ENCODE measurements at regions not wholly inside any gene's neighbourhood (a gene's known extent, or its start where the extent isn't known, plus 50 kb on each side); places are given as distances from the start of the nearest gene placed in this dataset.

DNA sequence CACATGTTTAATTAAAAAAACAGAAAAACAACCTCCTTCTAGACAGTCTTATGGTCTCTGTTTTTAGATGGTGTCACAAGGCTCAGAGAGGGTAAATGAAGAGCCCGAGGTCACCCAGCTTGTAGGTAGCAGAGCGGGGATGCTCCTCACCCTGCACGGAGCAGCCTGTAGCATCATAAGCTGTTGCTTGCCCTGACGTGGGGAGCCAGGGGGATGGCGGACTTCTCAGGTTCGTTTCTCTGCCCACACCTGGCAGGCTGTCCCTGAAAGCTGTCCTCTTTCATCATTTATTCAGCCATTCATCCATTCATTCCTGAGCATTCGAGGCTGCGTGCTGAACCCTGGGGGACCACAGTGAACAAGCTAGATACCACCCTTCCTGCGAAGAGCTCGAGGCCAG is 75.7 kb upstream of the KSR1 start:
- Histone ChIP-seq H3K36me3 (ENCODE audit: insufficient read depth in 1 of 2, low read depth in 1 of 2) (no peaks in the 10 kb centered on the region), H3K27me3 (ENCODE audit: insufficient read depth in 3 of 3, low read length in 2 of 3) (peaks cover 0 to 2% (median 0%) of the 10 kb centered on the region in 3 donors), H3K4me3 (peak overlapping the region; percentile 34), H3K9me3 (no peaks in the 10 kb centered on the region), H3K27ac (no peak overlapping the region), H3K4me1 (peaks cover 11% of the 10 kb centered on the region)
- WGBS, 3 donors, result 54 to 70% (median 65%) methylated on average over 10 of the region's 10 CpGs
- DNase-seq (no peak), ATAC-seq (no peak)
- TF ChIP-seq, protein P1, sequence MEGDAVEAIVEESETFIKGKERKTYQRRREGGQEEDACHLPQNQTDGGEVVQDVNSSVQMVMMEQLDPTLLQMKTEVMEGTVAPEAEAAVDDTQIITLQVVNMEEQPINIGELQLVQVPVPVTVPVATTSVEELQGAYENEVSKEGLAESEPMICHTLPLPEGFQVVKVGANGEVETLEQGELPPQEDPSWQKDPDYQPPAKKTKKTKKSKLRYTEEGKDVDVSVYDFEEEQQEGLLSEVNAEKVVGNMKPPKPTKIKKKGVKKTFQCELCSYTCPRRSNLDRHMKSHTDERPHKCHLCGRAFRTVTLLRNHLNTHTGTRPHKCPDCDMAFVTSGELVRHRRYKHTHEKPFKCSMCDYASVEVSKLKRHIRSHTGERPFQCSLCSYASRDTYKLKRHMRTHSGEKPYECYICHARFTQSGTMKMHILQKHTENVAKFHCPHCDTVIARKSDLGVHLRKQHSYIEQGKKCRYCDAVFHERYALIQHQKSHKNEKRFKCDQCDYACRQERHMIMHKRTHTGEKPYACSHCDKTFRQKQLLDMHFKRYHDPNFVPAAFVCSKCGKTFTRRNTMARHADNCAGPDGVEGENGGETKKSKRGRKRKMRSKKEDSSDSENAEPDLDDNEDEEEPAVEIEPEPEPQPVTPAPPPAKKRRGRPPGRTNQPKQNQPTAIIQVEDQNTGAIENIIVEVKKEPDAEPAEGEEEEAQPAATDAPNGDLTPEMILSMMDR (IDR thresholded peaks at IDR 0.05), result no peak
- intact Hi-C loops (cut with DNase I), result no loop called here

DNA sequence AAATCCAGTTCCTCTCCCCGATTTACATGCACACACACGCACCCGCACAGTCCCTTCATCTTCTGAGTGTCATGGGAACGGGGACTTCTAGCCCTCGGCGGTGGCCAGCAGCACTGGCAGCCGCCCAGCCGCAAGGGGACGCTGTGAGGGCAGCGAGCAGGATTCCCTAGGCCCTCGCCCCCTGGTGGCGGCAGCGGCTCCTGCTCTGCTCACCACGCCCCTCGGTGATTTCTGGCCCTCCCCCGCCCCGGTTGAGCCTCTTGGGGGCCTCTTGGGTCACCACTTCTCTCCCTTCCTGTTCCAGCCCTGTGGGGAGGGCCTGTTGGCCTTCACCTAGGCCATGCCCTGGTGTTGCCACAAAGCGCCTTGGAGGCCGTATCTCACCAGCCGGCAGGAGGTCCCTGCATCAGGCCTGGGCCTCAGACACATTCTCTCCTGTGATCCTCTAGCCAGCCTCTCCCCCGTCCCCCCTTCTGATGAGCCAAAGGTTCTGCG is 75.2 kb upstream of the KSR1 start:
- H3K27me3 ChIP-seq (ENCODE audit: insufficient read depth in 3 of 3, low read length in 2 of 3), result peaks cover 0 to 2% (median 0%) of the 10 kb centered on the region in 3 donors
- peak; percentile 74 to 84 for DNase-seq
- H3K4me1 ChIP-seq, result peaks cover 11% of the 10 kb centered on the region
- no peak overlapping the region for H3K27ac ChIP-seq
- H3K36me3 ChIP-seq (ENCODE audit: insufficient read depth in 1 of 2, low read depth in 1 of 2), result no peaks in the 10 kb centered on the region
- ATAC-seq, result peak; percentile 36 to 71 (median 49)
- TF ChIP-seq, protein P1 (IDR thresholded peaks at IDR 0.05), result peak; percentile 69
- intact Hi-C loops (cut with DNase I), result no loop called here
- WGBS, 3 donors, result 46 to 53% (median 48%) methylated on average over 22 of the region's 22 CpGs
- no peaks in the 10 kb centered on the region for H3K9me3 ChIP-seq
- no peak overlapping the region for H3K4me3 ChIP-seq

DNA sequence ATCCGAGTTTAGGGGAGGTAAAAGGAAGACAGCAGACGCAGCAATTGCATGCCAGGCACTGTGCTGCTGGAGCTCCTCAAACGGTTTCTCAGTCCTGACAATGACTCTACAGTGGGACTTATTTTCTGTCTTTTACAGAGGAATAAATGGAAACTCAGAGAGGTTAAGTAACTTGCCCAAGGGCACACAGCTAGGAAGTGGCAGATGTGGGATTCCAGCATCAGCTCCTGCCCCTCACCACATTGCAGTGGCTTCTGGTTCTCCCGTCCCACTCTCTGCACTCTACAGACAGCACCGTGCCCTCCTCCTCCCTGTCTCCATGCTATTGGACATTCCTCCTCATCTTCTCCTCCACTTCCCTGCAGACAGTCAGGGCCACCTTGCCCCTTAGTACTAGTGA is 74.2 kb upstream of the KSR1 start:
- TF ChIP-seq, protein P1 (IDR thresholded peaks at IDR 0.05), result no peak
- ATAC-seq, result no peak
- intact Hi-C loops (cut with DNase I), result no loop called here
- Histone ChIP-seq H3K27me3 (ENCODE audit: insufficient read depth in 3 of 3, low read length in 2 of 3) (peaks cover 0 to 2% (median 0%) of the 10 kb centered on the region in 3 donors), H3K27ac (no peak overlapping the region), H3K9me3 (no peaks in the 10 kb centered on the region), H3K36me3 (ENCODE audit: insufficient read depth in 1 of 2, low read depth in 1 of 2) (no peaks in the 10 kb centered on the region), H3K4me1 (peaks cover 11% of the 10 kb centered on the region), H3K4me3 (no peak overlapping the region)
- no peak for DNase-seq
- 90 to 95% (median 90%) methylated on average over 5 of the region's 5 CpGs for WGBS, 3 donors

DNA sequence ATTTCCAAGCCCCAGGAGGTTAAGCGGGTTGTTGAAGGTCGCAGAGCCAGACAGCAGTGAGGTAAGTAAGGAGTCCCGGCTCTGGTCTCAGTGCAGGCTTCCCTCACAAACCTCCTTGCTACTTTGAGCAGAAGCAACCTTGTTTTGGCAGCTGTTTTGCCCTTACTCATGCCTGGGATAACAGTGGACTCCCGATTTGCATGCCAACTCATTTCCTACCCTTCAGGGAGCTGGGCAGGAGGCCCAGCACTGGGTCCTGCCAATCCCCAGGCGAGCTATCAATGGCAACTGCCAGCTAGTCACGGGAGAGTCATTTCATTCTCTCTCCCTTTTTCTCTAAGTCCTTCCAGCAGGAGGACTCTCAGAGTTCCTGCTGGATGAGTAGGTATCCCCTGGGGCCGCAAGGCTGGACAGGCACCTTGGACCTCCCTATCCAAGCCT is 72.0 kb upstream of the KSR1 start:
- TF ChIP-seq, protein P1 (IDR thresholded peaks at IDR 0.05), result no peak
- H3K4me1 ChIP-seq, result peaks cover 11% of the 10 kb centered on the region
- H3K36me3 ChIP-seq (ENCODE audit: insufficient read depth in 1 of 2, low read depth in 1 of 2), result no peaks in the 10 kb centered on the region
- H3K9me3 ChIP-seq, result no peaks in the 10 kb centered on the region
- DNase-seq (peak; percentile 73 to 82), ATAC-seq (peak; percentile 94 to 96 (median 96))
- 8 to 11% (median 11%) methylated on average over 7 of the region's 7 CpGs for WGBS, 3 donors
- H3K27me3 ChIP-seq (ENCODE audit: insufficient read depth in 3 of 3, low read length in 2 of 3), result peaks cover 0 to 2% (median 0%) of the 10 kb centered on the region in 3 donors
- H3K4me3 ChIP-seq, result no peak overlapping the region
- intact Hi-C loops (cut with DNase I), result loop anchor here in 1 of 2 donors (2.0 kb wide), 1 partner anchor 51 kb away; no protein-coding TSS in a partner anchor
- peak overlapping the region; percentile 53 for H3K27ac ChIP-seq

GRCh38 chr17:27384726-27385125 is 71.5 kb upstream of the KSR1 start:
- Histone ChIP-seq H3K9me3 (no peaks in the 10 kb centered on the region), H3K27me3 (ENCODE audit: insufficient read depth in 3 of 3, low read length in 2 of 3) (peaks cover 0 to 2% (median 0%) of the 10 kb centered on the region in 3 donors), H3K4me3 (no peak overlapping the region), H3K4me1 (peaks cover 11% of the 10 kb centered on the region), H3K27ac (peak overlapping the region; percentile 53), H3K36me3 (ENCODE audit: insufficient read depth in 1 of 2, low read depth in 1 of 2) (no peaks in the 10 kb centered on the region)
- ATAC-seq (peak in 1 of 4 donors; percentile 4), DNase-seq (no peak)
- 27 to 34% (median 32%) methylated on average over 2 of the region's 2 CpGs for WGBS, 3 donors
- intact Hi-C loops (cut with DNase I), result loop anchor here in 1 of 2 donors (2.0 kb wide), 1 partner anchor 52 kb away; no protein-coding TSS in a partner anchor
- TF ChIP-seq, protein P1 (IDR thresholded peaks at IDR 0.05), result no peak

Data from psoas muscle (tissue), 7 donors.